ENCODE measurements at regions not wholly inside any gene's neighbourhood (a gene's known extent, or its start where the extent isn't known, plus 50 kb on each side); places are given as distances from the start of the nearest gene placed in this dataset.
A peak's percentile ranks its signal among the peaks of the same experiment; 100 is the strongest.
"Not testable (repeated sequence)": the region's sequence is repeated elsewhere in the genome, so short reads cannot be mapped to it uniquely, and the experiment has no call there.

DNA sequence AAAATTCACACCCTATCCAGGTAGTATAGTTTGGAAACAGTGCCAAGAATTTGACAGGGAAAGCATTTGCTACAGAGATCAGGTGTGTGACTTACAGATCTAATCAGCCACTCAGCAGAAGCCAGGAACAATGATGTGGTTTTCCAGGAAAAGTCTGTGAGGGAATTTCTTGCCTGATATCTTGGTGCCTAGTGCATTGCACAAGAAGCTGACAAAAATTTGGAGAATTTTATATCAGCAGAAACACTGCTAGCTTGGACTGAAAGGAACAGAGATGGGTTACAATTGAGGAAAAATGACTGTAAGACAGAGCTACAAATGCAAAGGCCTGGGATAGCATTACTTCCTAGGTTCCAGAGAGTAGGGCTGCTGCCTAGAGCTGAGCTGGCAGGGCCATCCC lies 658.1 kb upstream of the CHD1 start:
- DNase-seq, result no peak

DNA sequence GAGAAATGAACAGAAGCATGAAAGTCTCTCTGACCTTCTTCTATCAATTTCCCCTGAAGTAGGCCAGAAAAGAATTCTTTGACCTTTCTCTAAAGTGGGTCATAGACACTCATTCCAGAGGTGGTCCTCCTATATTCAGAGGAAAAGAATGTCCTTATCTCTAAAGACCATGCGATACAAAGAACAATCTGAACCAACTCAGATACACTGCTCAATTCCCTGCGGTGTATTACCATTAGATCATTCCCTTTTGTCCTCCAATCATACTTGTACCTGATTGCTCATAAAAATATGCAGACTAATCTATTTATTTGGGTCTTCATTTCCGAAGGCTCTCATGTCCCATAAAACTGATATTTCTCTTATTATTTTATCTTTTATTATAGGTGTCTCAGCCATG lies 652.4 kb upstream of the CHD1 start:
- DNase-seq, result not testable (repeated sequence)

DNA sequence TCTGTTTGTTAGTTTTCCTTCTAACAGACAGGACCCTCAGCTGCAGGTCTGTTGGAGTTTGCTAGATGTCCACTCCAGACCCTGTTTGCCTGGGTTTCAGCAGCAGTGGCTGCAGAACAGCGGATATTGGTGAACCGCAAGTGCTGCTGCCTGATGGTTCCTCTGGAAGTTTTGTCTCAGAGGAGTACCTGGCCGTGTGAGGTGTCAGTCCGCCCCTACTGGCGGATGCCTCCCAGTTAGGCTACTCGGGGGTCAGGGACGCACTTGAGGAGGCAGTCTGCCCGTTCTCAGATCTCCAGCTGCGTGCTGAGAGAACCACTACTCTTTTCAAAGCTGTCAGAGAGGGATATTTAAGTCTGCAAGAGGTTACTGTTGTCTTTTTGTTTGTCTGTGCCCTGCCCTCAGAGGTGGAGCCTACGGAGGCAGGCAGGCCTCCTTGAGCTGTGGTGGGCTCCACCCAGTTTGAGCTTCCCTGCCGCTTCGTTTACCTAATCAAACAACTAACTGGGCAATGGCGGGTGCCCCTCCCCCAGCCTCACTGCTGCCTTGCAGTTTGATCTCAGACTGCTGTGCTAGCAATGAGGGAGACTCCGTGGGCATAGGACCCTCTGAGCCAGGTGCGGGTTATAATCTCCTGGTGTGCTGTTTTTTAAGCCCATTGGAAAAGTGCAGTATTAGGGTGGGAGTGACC lies 634.3 kb upstream of the CHD1 start:
- not testable (repeated sequence) for DNase-seq

DNA sequence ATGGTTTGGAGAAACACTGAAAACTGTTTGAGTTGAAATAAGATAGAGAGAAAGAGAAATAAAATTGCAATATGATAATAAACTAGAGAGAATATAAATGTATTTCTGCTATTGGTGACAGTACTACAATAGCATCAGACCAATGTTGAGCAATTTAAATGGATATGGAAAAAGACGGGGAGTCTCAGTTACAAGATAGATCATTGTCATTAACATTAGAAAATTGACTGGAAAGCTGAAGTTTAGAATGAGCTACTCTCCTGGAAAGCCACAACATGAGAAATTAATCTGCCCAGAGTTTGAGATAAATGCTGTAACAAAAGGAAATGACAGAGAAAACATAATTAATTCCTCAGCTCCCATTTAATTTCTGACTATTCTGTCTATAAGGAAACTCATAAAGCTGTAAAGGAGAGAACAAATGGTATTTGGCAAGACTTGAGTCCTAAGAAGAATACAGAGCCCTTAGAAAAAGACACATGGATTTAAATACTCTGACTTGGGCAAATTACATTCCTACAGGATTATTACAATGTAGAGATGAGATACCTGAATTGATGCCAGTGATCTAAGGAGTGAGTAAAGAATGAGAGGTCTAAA lies 624.5 kb upstream of the CHD1 start:
- no peak for DNase-seq

DNA sequence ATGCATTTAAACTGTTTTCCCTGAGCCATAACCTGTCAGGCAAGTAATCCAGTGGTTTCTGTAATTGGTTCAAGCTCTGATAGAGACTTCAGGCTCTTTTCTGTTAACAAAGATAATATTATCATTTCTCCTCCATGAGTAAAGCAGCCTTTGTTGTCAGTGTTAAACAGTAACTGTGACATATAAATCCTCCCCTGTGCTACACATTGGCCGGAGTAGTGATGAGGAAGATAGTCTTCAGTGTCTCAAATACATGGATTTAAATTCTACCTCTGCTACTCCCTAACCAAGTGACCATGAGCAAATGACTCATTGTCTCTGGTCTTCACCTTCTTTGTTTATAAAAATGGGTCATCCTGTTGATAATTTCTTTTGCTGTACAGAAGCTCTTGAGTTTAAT lies 615.5 kb upstream of the CHD1 start:
- DNase-seq, result no peak

DNA sequence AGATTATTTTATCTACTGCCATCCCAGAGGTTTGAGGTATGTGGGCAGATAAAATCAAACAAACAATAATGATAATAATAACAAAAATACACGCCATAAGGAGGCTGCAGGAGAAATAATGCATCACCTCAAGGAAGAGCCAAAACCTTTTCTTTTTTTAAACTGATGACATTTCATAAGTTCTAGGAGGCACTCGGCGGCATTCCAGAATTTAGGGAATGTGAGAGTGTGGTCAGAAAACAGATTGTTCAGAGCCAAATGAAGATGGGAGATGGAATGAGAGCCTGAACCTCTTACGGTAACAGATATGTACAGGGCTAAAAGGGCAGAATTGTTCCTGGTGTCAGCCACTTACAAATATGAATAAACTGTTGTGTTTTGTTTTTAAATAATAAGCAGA lies 615.0 kb upstream of the CHD1 start:
- DNase-seq, result no peak

DNA sequence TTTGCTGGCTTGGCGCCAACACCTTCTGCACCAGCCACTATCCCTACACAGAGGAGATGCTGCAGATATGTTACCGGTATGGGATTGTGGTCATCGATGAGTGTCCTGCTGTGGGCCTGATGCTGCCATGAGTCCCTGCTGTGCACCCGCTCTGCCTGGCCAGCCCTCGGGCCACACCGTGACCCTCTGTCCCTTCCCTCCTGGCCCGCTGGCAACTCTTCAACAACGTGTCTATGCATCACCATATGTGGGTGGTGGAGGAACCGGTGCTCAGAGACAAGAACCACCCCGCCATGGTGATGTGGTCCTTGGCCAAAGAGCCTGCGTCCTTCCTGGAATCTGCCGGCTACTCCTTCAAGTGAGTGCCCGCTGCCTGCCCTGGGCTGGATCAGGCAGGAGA lies 605.4 kb upstream of the CHD1 start:
- not testable (repeated sequence) for DNase-seq

DNA sequence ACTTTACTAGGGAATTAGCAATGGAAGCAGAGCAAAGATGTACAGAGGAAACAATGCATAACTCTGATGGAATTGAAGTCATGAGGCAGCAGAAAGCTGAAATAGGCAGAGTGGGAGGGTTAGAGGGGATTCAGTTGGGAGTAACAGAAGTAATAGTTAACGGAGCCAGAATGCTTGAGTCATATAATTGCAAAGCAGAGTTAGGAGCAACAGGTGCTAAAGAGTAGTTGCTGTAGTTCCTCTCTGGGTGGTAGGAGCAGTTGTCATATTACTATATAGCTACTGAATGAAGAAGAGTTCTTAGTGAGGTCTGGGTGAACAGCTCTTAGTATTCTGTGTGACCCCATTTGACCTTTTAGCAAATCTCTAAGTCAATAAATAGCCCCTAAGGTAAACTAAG lies 592.9 kb upstream of the CHD1 start:
- DNase-seq, result peak; percentile 13

DNA sequence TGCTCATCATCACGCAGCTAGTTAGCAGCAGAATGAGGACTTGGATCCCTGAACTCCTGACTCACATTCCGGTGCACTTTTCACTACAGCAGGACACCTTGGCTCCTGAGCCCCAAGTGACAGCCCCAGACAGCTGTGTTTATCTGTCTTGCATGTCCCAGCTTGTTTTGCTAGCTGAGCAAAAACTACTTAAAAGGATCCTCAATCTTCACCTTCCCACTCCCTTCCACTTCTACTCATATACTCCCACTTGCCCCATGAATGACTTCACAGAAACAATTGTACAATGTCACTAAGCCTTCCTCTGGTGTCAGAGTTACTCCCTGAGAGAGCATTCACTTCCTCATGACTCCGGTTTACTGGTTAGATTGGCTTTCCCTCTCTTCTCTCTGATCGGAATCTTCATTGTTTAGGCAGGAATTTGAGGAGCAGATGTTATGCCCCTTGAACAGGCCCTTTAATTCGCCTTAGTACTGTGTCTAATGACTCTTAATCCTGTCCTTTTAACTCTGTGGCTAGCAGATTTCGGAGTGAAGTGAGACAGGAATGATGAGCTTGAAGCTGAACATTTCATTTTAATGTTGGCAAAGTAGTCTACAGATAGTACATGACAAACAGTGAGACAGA lies 587.2 kb upstream of the CHD1 start:
- DNase-seq, result peak; percentile 70

DNA sequence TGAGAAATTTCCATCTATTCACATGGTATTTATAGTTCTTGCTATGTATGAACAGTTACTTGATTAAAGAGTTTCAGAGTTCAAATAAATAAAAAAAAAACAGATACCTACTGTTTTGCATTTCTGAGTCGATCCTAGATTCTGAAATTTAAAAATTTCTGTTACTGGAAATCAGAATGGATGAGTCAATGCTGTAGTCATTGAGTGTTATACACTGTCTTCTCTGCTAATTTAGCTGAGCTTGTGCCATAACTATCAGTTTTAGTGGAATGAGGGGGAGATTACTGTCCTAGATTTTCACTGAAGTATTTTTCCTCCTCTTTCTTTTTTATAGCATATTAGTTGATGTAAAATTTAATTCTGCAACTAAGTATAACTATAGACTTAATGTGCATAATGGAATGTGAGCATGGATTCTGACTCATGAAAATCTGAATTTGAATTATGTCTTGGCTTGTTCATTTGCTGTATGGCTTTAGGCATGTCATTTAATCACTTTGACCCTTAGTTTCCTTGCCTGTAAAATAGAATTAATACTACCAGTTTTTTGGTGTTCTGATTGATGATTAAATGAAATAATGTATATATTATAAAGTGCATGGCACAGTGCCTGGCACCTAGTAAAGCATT lies 581.5 kb upstream of the CHD1 start:
- not testable (repeated sequence) for DNase-seq

DNA sequence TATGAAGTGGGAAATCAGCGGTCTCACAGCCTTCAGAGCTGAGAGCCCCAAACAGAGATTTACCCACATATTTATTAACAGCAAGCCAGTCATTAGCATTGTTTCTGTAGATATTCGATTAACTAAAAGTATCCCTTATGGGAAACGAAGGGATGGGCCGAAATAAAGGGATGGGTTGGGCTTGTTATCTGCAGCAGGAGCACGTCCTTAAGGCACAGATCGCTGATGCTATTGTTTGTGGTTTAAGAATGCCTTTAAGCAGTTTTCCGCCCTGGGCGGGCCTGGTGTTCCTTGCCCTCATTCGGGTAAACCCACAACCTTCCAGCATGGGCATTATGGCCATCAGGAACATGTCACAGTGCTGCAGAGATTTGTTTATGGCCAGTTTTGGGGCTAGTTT lies 580.3 kb upstream of the CHD1 start:
- DNase-seq, result not testable (repeated sequence)

DNA sequence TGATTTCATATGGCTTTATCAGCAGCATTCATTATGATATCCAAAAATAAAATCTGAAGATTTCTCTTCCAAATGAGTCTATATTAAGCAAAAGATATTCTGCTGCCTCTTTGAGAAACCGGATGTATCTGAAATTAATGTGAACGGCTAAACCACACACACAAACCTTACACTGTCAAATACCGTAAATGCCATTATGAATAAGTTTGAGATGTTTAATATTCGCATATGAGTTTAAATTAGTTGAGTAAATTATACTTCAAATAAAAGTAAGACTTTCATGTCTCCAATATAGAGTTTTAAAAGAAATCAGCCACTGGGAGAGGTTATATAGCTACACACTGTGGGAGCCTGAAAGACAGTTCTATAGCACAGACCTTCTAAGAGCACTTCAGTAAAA lies 566.6 kb upstream of the CHD1 start:
- DNase-seq, result not testable (repeated sequence)

DNA sequence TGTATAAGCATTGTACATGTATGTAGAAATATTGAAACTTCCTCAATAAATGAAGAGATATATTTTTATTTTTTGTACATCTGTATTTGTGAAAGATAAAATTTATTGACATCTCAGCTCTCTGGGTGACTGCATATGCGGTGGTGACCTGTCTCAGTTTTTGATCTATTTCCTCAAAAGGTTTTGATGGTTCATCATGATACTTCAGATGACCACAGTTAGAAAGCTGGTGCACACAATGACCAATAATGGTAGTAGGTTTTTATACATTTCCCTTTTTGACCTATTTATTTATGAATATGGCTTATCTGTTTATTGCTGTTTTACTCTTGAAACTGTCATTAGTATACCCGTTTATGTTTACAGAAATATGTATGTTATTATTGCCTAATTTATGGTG lies 549.6 kb upstream of the CHD1 start:
- not testable (repeated sequence) for DNase-seq

DNA sequence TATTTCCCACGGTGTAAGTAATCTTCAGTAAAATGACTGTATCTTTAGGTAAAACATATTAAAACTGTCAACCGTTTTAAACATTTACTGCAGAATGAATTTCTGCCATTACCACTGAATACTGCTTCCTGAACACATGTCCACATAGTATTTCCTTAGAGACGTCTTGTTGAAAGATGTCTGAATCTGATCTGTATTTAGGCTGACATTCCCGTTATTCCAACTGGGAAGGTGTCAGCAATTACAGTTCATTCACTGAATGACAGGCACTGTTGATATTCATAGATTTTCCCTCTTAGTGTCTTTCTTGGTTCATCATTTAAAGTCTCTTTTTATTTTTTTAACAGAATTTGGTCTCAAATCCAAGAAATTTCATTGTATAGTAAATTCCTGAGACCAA lies 544.5 kb upstream of the CHD1 start:
- DNase-seq, result not testable (repeated sequence)

DNA sequence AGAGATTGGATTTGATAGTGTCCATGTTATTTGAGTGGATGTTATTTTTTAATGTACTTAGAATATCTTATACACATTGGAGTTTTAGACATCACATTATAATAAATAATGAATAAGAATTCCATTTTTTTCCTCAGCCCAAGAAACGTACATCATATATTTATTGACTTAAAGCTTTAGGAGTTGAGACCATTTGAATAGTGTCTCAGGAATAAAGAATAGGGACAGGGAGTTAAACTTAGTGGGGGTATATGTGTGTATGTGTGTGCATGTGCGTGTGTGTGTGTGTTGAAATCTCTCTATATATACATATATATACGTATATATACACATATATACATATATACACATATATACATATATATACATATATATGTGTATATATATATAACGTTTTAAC lies 542.9 kb upstream of the CHD1 start:
- not testable (repeated sequence) for DNase-seq

DNA sequence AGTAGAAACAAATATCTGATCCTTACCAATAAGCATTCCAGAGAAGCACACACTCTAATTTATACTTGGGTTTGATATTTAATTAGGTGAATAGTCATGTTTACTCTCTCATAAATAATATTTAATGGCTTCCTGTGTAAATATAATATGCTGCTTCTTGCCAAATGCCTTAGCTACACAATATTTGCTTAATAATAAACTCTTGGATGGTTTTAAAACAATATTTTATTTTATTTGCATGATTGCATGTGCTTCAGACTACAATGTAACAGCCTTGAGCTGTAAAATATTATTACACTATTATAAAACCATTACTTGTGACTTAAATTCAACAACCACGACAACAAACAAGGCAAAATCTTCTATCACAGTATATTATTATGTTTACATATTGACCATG lies 542.4 kb upstream of the CHD1 start:
- not testable (repeated sequence) for DNase-seq

DNA sequence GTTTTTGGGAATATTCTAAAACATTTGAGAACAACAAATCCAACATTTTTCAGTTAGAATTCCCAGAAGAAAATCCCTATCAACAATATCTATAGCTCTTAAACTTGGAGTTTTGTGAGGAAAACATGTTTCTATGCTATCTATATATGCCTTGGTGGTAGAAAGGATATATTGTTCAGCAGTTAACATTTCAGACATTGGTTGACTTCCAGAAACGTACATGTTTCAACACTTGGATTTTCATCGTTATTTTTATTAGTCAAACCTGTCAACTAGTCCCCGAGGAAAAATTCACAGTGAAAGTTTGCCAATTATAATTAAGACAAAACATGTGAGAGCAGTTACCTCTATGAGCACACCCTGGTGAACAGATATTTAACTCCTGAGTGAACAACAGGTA lies 541.8 kb upstream of the CHD1 start:
- not testable (repeated sequence) for DNase-seq

DNA sequence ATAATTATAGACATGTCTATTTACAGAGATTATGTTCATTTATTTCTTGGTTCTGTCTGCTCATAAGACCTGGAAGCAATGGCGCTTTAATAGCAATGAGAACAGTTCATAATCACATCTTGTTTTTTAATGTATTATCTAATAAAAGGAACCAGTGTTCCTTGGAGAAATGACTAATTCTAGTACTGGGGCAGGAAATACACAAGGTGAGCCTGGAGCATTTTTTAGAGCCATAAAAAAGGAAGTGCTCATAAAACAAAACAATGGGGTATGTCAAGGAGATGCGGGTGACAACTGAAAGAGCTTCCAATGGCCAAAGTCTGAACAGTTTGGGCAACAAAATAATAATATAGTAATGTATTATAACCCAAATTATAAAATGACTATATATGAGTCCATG lies 531.9 kb upstream of the CHD1 start:
- DNase-seq, result no peak

DNA sequence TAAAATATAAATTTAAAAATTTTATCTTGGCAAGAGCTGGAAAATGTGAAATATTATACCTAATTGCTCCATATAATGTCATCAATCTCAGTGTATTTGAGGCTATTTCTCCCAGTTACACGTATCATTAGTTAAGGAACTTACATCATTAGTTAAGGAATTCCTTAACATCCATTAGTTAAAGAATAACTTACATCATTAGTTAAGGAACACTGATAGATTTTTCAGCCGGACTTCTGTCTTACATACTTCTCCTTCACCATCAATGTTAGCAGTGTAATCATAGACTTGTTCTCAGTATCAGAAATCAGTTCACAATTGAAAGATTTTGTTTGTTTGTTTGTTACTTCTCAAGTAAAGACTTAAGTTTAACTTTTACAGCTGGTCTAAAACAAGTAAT lies 524.4 kb upstream of the CHD1 start:
- DNase-seq, result no peak

DNA sequence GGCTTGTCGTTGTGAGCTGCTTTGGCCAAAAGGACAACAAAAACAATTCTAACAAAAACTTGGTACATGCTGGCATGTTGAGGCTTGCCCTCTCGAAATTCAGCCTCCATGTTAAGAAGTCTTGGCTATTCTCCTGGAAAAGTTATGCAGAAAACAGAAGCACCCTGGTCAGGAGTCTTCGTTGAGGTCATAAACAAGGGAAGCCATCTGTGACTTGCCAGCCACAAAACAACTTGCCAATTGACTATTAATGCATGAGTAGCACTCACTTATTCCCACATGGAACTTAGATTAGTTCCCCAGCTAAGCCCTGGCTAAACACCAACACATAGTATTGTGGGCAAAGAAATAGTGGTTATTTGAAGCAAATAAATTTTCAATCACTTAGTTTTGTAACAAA lies 521.0 kb upstream of the CHD1 start:
- DNase-seq, result no peak

DNA sequence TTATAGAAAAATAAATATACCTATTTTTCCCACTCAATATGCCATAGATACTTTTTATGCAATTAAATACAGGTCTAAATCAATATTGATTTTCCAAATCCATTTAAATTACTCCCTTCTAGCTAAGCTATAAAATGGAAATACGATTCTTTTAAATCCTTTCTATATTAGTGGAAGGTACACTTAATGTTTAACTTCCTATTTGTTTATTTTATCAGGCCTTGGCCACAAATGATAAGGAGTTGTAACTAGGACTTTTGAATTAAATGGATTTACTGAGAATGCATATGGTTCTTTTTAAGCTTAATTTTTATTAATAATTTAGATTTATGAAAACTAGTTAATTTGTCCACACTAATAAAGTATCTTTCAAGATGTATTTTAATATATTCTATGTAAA lies 517.0 kb upstream of the CHD1 start:
- DNase-seq, result no peak

DNA sequence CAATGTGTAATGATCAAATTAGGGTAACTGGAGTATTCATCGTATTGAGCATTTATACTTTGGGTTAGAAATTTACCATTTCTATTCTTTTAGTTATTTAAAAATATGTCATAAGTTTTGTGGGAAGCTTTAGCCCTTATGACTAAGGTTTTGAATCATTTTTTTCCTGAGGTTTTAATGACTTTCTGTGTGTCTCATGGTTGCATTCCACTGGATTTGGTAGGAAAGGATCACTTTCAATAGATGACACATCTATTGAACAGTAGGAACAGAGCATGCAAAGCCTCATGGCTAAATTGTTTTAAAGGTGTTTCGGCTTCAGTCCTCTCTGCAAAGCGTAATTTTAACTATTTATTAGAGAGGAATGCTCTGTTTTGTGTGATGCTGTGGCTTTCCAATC lies 512.4 kb upstream of the CHD1 start:
- DNase-seq, result no peak

DNA sequence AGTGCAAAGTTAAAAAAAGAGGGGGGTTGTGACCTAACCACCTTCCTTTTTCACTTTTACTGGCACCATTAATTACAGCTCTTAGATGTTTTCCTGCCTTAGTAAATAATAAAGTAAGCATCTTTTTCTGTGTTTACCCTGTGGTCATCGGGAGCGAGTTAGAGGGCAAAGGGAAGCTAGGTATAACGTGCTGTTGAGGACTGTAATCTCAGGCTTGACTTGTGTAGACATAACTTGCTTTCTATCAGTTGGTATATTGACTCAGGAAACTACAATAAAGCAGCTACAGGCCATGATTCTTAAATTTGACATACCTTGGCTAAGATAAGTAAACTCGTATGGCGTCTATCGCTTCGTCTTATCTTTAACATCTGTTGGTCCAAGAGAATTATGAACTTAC lies 509.8 kb upstream of the CHD1 start:
- no peak for DNase-seq

DNA sequence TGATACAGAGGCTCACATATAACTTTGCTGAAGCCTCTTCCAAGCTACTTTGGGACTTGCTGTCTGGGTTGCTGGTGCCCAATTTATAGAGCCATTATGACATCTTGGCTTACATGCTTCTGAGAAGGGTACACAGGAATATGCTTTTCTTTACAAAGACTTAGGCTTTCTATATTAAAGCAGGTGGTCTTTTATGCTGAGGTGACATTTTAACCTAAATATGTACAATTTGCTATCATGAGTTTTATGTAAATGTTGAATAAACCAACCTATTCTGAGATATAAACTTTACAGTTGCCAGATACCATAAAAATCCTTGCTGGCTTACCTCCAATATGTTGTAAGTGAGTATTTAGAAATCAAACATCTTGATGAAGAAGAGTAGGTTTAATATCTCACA lies 509.2 kb upstream of the CHD1 start:
- no peak for DNase-seq
